RWPE1 (cell line): ENCODE measurements at regions not wholly inside any gene's neighbourhood (a gene's known extent, or its start where the extent isn't known, plus 50 kb on each side); places are given as distances from the start of the nearest gene placed in this dataset.
"Not testable (repeated sequence)": the region's sequence is repeated elsewhere in the genome, so short reads cannot be mapped to it uniquely, and the experiment has no call there.

Experiments
- CTCF ChIA-PET: fragments of 350-600 bp; sonication (Branson Sonifier 250); formaldehyde crosslinking; extraction: SDS; loops from one replicate; lab custom pipeline; 2021; lab: Yijun Ruan, JAX
- POLR2A ChIA-PET: fragments of 400-600 bp; formaldehyde crosslinking; extraction: SDS; loops from one replicate; lab custom pipeline; 2020; ENCODE audit warnings: antibody characterized with exemption; ENCODE audit not compliant: low non-redundant PET; lab: Yijun Ruan, JAX
- DNase-seq: peaks from one replicate; pipeline ENCODE4 v3.0.0; 2012; ENCODE audit warnings: low spot score
- H3K27ac ChIP-seq: fragments of 450-650 bp; 2 replicates; pipeline ENCODE4 v1.5.1; 2017
- TF ChIP-seq, protein P1 (sequence below): fragments of 450-650 bp; conservative IDR thresholded peaks from 2 replicates; pipeline ENCODE4 v1.5.1; 2017; ENCODE audit warnings: low read depth, mild to moderate bottlenecking

DNA sequence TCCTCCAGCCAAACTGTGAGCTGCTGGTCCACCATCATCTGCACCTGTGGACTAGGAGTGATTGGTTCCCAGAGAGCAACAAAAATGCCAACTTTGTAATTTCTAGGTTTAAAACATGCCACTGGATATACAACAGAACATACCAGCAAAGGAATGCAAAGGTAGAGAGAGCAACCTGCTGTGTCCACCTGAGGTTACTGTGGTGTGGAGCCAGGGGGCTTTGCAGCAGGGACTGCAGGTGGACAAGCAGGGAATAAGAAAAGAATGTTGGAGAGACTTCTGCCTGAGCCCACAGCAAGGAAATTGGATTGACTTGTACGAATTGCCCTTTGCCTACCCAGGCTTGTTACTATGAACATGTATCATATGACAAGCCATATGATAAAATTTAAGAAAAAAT lies 345.2 kb upstream of the SPHKAP start:
- DNase-seq: no peak
- CTCF ChIA-PET: no interaction called here
- H3K27ac ChIP-seq: no peak overlapping the region
- POLR2A ChIA-PET: no interaction called here
- TF ChIP-seq, protein P1, sequence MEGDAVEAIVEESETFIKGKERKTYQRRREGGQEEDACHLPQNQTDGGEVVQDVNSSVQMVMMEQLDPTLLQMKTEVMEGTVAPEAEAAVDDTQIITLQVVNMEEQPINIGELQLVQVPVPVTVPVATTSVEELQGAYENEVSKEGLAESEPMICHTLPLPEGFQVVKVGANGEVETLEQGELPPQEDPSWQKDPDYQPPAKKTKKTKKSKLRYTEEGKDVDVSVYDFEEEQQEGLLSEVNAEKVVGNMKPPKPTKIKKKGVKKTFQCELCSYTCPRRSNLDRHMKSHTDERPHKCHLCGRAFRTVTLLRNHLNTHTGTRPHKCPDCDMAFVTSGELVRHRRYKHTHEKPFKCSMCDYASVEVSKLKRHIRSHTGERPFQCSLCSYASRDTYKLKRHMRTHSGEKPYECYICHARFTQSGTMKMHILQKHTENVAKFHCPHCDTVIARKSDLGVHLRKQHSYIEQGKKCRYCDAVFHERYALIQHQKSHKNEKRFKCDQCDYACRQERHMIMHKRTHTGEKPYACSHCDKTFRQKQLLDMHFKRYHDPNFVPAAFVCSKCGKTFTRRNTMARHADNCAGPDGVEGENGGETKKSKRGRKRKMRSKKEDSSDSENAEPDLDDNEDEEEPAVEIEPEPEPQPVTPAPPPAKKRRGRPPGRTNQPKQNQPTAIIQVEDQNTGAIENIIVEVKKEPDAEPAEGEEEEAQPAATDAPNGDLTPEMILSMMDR: no peak

DNA sequence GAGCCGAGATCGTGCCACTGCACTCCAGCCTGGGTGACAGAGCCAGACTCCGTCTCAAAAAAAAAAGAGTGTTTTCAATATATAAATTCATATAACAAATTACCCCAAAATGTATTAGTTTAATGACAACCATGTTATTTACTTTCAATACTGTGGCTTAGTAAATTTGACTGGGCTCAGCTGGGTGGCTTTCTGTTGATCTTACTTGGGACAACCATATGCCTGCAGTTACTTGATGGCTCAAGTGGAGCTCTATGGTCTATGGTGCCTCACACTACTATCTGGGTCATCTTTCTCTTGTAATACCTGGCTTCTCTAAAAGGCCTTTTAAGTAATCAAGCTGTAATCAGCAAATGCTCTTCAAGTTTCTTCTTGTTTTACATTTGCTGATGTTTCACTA lies 341.5 kb upstream of the SPHKAP start:
- TF ChIP-seq, protein P1: no peak
- DNase-seq: no peak
- no peak overlapping the region for H3K27ac ChIP-seq
- POLR2A ChIA-PET: no interaction called here
- CTCF ChIA-PET: no interaction called here

DNA sequence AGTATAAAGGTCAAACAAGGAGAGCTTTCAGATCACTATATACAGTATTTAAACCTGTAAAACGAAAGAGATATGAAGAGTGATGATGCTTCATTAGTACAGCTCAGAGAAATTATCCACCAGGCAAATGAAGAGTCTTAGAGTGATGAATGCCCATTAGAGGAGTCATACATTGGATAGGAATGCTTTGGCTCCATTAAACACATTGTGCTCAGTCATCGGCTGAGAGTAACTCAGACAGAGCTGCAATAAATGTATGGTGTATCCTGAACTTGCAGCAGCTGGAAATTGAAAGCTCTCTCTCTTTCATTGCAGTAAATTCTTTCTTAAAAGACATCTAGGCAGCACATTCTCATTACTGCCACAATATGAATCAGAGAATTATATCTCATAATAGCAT lies 340.8 kb upstream of the SPHKAP start:
- POLR2A ChIA-PET: no interaction called here
- DNase-seq: no peak
- no peak overlapping the region for H3K27ac ChIP-seq
- CTCF ChIA-PET: interaction anchor here (0.7 kb wide), 1 partner anchor 163 kb away, joined by 3 read pairs; no protein-coding TSS in a partner anchor
- TF ChIP-seq, protein P1: no peak

DNA sequence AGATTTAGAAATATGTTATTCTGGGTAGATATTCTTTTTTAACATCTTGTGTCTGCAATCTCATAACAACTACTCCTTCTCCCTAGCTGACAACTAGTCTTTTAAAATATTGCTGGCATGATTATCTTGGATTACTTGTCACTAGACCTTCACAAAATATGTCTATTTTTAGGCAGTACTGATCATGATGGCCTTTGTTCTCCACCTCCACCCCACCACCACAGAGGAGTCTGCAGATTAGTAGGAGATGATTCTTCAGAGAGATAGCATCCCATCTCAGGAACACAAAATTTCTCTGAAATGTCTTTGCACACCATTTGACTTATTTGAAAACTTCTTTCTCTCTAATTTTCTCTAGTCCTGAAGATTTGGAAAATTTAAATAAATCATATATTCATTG lies 338.1 kb upstream of the SPHKAP start:
- TF ChIP-seq, protein P1: no peak
- ChIA-PET POLR2A (no interaction called here), CTCF (no interaction called here)
- no peak overlapping the region for H3K27ac ChIP-seq
- no peak for DNase-seq

DNA sequence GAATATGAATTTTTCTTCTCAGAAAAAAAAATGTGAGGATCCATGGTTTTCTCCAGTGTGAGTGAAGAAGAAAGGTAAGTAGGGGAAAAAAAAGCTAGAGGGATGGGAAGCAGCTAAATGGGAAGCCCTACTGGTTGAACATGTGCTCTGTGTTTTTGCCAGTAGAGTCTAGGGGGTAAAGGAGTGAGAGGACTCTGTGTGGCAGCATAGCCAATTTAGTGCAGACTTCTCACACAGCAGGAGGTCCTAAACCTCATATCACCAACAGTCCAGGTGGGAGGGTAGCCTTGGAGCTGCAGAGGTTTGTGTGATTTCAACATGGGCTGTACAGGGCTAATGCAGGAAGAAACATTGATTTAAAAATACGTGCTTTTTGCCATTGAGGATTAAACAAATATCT lies 334.5 kb upstream of the SPHKAP start:
- H3K27ac ChIP-seq: no peak overlapping the region
- ChIA-PET POLR2A (no interaction called here), CTCF (interaction anchor here (0.7 kb wide), 1 partner anchor 1294 kb away, joined by 4 read pairs; no protein-coding TSS in a partner anchor)
- no peak for DNase-seq
- TF ChIP-seq, protein P1: no peak

DNA sequence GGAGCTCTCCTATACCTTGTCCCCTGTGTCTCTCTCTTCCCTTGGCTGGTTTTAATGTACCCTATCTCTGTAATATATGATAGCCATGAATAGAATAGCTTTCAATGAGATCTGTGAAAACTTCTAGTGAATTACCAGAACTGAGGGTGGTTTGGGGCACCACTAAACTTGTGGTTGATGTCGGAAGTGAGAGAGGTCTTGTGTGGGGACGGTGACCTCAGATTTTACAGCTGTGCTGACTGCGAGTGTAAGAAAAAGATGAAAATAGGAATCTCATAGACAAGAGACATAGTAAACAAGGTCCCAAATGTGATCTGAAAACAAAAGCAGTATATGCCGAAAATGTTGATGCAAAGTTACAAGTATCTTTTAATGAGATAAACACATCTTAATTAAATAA lies 332.0 kb upstream of the SPHKAP start:
- H3K27ac ChIP-seq, DNase-seq, CTCF ChIA-PET, POLR2A ChIA-PET: not testable (repeated sequence)

DNA sequence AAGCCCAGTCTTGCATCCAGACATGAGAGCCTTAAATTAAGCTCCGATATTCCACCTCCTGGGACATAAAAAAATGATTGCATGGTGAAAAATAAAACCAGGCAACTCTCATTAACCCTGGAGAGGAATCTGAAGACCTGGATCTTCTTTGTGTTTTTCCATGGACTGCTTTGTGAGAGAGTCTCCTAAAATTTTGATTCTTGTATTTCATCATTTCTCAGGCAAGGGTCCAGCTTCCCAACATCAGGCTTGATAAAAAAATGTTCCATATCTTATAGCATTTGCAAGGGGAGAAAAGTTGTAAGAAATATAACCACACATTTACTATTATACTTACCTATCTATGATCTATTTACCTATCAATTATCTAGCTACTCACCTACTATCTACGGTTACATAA lies 327.5 kb upstream of the SPHKAP start:
- no peak overlapping the region for H3K27ac ChIP-seq
- TF ChIP-seq, protein P1: no peak
- no peak for DNase-seq
- CTCF ChIA-PET: no interaction called here
- POLR2A ChIA-PET: no interaction called here
